Effector CD8-positive, alpha-beta T cell (primary cell): ENCODE measurements at regions not wholly inside any gene's neighbourhood (a gene's known extent, or its start where the extent isn't known, plus 50 kb on each side); places are given as distances from the start of the nearest gene placed in this dataset.
"Not testable (repeated sequence)": the region's sequence is repeated elsewhere in the genome, so short reads cannot be mapped to it uniquely, and the experiment has no call there.

ENCODE experiments used
- DNase-seq: peaks from one replicate; lab custom pipeline; 2025; lab: John Stamatoyannopoulos, UW

DNA sequence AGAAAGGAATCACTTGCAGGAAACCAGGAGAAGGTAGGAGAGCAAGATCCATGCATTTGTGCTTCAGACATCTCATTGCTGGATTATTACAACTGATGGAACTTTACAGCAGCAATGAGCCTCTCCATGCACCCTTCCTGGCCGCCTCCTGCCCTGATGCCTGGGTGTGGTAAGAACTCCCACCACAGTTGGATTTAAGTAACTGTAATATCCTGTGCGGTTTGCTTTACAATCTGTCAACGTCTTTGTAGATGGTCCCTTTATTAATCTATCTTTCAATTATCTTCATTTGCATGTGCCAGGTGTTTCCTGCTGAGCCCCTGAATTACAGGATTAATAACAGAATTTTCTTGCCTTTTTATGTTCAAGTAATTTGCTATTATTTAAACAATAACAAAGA is 1300.5 kb upstream of the TMEM132C start:
- DNase-seq = no peak

DNA sequence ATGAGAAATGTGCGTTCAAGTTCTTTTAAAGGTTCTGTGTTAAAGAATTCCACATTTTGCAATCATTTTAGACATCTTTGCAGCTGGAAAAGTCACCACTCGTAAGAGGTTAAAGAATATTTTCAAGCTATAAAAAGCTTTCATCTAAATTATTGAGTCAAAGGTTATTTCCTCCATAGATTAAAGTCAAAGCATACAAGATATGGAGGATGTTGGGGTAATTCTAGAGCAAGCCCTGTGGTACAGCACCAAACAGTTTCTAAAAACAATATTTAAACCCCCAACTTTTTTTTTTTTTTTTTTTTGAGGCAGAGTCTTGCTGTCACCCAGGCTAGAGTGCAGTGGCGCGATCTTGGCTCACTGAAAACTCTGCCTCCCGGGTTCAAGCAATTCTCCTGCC is 1299.8 kb upstream of the TMEM132C start:
- DNase-seq = no peak

DNA sequence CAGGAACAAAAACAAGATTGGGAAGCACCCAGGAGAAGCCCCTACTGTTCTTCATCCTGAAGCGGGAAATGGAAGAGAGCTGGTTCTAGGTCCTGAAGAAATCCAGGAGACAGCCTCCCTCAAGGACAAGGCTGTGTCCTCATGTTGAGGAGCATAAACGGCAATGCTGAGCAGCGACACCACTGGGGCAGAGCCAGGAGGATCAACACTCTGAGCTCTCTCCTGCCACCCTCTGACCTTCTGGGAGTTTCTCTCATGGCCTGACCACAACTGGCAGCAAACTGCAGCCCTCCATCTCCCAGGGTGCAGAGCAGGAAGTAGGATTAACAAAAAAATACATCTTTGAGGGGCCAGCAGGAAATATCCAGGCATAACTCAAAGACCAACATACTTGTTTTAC is 1292.2 kb upstream of the TMEM132C start:
- DNase-seq = no peak

DNA sequence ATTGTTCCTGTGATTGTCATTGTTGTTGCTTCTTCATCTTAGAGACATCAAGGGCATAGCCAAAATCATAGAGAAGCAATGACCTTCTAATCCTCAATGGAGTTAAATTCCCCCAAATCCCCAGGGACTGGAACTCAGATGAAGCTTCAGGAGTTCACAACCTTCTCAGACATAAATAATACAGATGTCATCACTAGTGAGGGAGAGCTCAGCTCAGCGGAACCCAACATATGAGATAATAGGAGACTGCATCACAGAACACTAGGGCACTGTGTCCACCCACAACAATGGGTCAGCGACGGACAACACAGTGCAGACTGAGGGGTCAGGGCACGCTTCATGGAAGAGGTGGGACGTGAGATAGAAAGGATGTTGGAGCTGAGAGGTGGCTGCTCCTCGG is 1290.4 kb upstream of the TMEM132C start:
- DNase-seq = no peak

DNA sequence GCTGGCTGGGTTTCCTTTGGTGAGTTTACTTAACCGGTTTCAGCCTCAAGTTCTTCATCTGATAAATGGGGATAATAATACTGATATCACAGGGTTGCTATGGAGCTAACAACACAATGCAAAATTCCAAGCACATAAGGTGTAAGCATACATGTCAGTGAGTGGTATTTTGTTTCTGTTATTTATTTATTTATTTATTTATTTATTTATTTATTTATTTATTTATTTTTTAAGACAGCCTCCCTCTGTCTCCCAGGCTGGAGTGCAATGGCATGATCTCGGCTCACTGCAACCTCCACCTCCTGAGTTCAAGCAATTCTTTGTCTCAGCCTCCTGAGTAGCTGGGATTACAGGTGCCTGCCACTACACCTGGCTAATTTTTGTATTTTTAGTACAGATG is 1287.4 kb upstream of the TMEM132C start:
- DNase-seq = not testable (repeated sequence)

DNA sequence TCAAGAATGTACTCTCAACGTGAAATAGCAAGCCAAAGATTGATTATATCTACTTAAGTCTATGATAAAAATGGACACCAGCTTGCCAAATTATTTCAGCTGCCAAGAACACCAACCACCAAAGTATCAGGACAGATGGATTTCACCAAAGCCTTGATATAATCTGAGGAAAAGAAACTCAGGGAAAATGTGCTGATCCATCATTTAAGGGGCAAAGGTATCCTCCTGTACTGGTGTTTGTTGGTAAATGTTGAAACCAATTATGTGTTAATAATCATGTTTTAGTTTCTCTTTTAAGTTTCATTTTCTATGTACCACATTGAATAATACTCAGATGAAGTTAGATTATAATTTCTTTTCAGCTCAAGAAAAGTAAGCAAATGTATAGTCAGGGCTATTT is 1284.3 kb upstream of the TMEM132C start:
- no peak for DNase-seq

DNA sequence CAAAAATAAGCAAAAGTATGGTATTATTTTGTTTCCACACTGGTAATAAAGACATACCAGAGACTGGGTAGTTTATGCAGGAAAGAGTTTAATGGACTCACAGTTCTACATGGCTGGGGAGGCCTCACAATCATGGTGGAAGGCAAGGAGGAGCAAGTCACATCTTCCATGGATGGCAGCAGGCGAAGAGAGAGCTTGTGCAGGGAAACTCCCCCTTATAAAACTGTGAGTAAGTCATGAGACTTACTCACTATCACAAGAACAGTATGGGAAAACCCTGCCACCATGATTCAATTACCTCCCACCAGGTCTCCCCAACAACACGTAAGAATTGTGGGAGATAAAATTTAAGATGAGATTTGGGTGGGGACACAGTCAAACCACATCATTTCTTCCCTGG is 1283.2 kb upstream of the TMEM132C start:
- not testable (repeated sequence) for DNase-seq

DNA sequence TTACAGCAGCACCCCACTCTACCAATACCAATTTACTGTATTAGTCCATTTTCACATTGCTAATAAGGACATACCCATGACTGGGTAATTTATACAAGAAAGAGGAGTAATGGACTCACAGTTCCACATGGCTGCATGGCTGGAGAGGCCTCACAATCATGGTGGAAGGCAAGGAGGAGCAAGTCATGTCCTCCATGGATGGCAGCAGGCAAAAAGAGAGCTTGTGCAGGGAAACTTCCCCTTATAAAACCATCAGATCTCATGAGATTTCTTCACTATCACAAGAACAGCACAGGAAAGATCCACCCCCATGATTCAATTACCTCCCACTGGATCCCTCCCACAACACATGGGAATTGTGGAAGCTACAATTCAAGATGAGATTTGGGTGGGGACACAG is 1281.3 kb upstream of the TMEM132C start:
- not testable (repeated sequence) for DNase-seq

DNA sequence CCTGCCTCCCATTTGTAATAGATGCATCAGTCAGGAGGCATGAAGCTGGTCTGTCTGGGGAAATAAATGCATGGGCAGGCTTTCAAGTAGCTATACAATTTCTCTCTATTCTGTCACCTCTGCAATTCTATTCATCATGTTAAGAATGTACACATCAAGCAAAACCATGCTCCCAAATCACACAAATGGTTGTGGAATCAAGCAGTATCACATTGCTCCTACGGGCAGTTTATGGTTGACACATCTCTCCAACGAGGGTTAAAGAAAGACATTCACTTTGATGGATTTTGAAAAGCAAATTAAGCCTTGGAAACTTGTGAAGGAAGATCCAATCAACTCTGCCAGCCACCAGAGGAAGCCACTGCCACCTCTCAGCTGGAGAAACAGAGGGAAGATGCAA is 1277.4 kb upstream of the TMEM132C start:
- no peak for DNase-seq

DNA sequence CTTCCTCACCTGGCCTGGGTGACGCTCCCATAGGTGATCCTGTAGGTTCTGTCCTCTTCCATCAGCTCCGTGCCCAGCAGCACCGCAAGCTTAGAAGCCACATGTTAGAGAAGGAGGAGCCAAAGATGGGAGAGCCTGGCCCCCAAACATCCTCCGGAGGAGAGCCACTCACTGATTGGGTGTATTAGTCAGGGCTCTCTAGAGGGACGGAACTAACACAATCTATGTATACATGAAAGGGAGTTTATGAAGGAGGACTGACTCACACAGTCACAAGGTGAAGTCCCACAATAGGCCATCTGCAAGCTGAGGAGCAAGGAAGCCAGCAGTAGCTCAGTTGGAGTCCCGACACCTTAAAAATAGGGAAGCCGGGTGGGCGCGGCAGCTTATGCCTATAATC is 1273.1 kb upstream of the TMEM132C start:
- no peak for DNase-seq

DNA sequence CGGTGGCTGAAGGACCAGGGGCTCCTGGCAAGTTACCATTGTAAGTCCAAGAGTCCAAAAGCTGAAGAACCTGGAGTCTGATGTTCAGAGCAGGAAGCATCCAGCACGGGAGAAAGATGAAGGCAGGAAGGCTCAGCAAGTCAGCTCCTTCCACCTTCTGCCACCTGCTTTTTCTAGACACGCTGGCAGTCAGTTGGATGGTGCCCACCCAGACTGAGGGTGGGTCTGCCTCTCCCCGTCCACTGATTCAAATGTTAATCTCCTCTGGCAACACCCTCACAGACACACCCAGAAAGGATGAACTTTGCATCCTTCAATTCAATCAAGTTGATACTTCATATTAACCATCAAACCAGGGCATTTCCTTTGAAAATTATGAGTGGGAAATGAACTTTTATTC is 1272.4 kb upstream of the TMEM132C start:
- no peak for DNase-seq

DNA sequence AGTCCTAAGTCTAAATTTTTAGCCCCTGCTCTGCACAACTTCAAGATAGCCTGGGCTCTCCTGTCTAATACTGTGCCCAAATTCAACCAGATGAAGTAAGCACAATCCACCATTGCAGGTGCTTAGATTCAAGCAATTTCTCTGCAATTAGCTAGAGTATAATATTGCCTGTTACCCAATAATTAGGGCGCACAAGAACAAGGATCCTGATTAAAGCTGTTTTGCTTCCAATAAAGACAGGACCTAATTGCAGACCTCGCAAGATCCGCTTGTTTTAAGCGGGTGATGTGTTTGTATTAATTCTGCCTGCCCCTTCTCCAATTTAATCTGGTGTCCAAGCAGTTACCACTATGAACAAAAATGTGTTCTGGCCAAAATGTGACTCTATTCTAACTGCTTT is 1268.9 kb upstream of the TMEM132C start:
- DNase-seq = no peak

DNA sequence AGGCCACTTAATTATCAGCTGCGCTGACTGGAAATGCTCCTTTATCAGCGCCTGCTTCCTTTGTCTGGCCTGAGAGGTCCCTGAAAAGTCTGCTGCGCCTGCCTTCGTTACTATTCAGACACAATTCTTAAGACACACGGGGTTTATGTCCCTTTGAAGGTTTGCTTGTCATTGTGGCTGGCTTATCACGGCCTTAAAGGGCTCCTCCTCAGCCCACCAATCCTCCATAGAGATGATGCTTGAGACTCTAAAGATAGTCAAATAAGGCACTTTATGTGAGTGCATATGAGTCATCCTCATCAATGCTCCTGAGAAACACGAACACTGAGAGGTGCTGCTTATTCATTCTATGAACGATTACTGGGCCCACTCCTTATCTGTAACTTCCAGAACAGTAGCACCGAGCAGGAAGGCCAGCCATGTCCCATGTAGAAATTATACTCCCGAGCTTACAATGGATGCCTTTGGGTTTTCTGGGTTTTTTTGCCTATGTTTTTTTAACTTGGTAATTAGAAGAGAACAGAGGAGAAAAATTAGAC is 1268.2 kb upstream of the TMEM132C start:
- DNase-seq = no peak

DNA sequence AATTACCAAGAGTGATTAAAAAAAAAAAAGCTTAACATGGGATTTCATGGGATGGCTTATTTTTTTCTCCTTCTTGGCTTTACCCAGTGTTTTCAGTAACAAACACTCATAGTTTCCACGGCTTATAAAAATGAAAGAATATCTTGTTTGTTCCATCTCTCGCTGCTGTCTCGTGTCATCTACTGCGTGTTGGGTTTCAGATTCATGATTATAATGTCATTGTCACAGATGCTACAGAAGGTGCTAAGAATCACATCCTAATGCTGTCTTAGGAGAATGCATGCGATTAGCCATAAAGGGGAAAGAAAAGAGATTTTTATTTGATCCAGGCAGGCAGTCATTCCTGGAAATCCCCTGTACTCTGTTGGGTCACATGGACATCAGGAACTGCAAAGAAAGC is 1267.6 kb upstream of the TMEM132C start:
- DNase-seq = no peak

DNA sequence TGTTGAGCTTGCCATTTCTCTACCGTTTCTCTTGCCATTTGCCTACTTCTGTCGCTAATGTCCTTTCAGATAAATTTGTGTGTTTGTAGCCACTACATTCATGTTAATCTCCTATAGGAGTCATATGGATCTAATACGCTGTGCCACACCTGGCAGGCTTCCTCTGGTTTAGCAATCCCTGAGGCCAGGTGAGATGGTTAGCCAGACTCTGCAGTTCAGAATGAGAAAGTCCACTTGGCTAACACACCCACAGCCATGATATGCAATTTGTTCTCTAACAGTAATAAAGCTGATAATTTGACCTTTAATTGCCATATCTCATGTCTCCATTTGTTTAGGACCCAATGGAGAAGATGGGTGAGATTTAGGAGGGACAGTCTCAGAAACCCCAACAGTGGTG is 1261.6 kb upstream of the TMEM132C start:
- DNase-seq = no peak

DNA sequence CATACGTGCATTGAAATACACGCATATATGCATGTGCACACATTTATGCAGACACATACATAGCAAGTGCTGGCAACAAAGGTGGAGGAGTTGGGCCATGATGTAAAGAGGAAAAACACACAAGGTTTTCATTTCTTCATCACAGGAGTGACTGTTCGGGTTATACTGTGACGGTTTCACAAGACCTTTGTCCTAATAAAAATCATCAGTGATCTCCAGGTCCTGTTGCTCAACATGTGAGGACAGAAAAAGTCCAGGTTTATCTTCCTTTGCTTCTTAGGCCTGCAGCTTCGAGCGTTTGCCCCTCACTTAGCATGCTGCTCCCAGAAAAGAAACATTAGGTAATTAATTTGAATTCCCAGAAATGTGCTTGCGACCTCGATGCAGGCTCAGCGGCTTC is 1260.0 kb upstream of the TMEM132C start:
- DNase-seq = no peak

DNA sequence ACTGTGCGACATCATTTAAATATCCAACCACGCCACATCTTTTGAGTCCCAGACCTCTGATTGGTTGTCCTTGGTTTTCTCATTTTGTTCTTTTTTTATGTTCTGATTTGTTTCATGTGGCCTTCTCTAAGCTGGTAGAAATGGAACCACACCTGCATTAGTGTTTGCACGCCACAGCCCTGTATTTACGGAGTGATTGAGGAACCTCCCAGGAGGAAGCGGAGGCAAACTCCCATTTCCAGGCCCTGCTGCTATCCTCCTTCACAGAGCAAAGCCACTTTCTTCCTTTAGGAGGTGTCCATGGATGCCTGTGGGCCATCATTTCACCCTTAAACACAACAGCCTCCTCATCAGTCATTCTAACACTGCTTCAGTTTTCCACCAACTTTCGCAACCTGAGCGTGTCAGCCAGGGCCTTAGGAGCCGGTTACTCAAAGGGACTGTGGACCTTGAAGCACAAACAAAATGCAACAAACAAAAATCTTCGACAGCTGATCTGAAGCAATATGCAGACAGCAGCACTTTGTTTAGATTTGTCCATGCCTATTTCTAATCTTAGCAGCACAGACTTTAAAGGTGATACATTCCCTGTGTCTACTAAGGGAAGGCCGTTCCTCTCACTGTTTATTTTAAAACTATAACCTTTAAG is 1258.1 kb upstream of the TMEM132C start:
- no peak for DNase-seq

DNA sequence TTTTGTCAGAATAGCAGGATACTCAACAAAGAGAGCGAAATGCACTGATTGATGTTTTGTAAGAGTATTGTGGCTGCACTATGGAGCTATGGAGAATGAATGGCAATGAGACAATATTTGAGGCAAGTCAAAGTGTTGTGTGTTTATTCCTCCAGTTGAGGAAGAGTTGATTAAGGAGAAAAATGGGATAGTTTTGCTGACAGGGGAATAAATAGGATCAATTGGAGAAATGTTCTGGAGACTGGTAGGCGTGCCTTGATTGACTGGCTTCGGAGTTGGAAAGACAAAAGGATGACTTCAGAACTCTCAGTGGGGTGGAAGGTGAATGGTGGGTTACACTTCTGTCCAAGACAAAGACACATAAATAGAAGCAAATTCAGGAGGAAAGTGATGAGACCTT is 1254.9 kb upstream of the TMEM132C start:
- DNase-seq = no peak

DNA sequence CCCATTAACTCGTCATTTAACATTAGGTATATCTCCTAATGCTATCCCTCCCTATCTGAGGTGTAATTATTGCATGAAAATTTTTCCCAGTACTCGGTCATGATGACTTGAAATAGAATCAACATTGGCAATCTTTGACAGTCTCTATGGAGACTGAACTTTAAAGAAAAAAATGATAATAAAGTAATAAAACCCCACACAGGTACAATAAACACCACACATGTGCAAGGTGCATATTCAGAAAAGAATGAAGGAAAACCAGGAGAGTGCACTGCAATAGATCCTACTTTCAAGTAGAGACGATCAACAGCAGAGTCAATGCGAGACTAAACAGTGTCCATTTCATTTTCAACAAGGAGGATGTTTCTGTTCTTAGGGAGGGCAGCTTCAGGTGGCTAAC is 1253.8 kb upstream of the TMEM132C start:
- no peak for DNase-seq

DNA sequence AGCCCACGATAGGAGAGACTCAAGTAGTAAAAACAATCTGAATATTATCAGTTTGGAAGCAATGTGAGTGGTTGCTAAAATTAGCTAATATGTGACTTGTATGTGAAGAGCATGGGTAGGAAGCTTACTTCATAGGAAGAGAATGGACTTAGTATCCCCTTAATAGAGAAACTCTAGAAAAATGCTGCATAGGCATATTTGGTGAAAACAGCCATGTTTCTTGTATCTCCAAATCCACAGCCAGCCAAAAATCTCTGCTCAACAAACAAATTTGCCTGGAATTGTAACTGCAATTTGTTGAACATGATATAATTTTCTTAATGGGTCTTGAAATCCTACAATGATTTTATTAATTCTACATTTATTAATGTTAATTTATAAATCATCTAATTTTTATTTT is 1252.9 kb upstream of the TMEM132C start:
- no peak for DNase-seq

DNA sequence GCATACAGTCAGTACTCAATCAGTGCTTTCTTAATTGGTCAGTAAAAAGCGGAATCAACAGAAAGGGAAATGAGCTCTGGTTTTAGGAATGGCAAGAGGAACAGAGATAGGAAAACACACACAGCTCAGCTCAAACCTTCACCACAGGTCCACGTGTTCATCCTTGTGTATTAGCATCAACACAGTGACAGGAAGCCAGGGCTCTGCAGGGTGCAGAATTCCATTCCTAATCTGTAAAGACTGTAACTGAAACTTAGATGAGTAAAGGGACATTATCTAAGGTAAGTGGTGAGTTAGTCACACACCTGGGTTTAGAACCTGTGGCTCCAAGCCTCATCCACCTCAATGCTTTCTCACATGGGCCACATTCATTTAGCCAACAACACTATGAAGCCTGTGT is 1242.2 kb upstream of the TMEM132C start:
- DNase-seq = no peak

DNA sequence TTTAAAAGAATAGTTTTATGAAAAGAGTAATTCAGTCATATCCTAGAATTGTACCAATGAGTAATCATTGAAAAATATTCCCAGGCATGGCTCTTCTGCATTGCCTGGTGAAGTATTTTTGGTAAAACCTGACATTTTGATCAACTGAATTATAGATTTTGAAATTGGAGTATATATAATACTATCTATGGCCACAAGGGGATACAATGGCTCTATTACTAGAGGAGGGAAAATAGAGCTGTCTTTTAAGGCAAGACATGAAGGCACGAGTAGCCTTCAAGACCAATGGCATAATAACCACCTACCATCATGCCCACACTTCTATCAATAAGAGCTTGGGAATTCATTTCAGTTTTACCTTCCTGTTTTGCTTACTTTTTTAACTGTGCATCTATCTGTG is 1241.4 kb upstream of the TMEM132C start:
- no peak for DNase-seq

DNA sequence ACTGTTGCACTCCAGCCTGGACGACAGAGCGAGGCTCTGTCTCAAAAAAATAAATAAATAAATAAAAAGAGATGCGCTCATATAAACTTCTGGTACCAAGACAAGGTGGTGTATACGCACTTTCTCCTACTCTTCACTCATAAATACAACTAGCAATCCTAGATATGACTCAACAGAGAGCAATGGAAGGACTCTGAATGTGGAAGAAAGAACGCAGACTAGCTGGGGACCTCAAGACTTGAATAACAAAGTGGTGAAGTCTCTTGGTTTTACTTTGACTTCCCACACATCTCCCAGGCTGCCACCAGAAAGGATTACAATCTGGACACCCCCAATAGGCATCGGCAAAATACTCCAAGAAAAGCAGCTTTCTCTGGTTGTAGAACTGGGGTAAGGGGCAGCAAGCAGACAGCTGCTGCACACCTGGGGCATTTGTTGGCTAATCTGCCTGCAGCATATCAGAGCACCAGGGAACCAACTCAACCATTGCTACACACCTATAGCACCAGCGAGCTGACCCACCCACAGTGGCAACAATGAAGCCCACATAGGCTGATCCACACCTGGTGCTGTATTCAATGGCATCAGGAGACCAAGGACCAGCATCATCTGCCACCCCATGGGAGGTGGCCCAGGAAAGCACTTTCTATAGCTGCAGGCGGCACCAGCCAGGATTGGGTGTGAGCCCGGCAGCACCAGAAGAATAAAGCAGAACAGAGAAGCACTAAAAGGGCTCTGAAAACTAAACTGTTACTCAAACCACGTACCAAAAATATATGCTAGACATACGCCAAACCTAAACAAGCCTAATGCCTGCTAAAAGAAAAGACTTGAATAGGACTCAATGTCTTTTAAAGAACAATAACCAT is 1231.7 kb upstream of the TMEM132C start:
- no peak for DNase-seq
